Neural cell (in vitro differentiated cells): ENCODE measurements at regions not wholly inside any gene's neighbourhood (a gene's known extent, or its start where the extent isn't known, plus 50 kb on each side); places are given as distances from the start of the nearest gene placed in this dataset.

ENCODE experiments used
- H2AFZ ChIP-seq: fragments of 200-600, 300-800 bp; sonication (generic), shearing (Covaris generic); 2 replicates; pipeline ENCODE4 v1.6.0; 2014; ENCODE audit warnings: low read depth, mild to moderate bottlenecking, antibody characterized with exemption, low read length, moderate library complexity
- H3F3A ChIP-seq: fragments of 200-600 bp; shearing (Covaris generic); 2 replicates; pipeline ENCODE4 v1.6.1; 2016; ENCODE audit warnings: mild to moderate bottlenecking, moderate library complexity, mixed read lengths, antibody characterized with exemption, low read length; ENCODE audit not compliant: insufficient read depth, poor library complexity, severe bottlenecking
- H3K27ac ChIP-seq: fragments of 200-600, 300-800 bp; sonication (generic), shearing (Covaris generic); 2 replicates; pipeline ENCODE4 v1.5.1; 2014; ENCODE audit warnings: mild to moderate bottlenecking, low read length, moderate library complexity
- H3K27me3 ChIP-seq: fragments of 300-800, 200-600 bp; sonication (generic), shearing (Covaris generic); 2 replicates; pipeline ENCODE4 v1.6.0; 2014; ENCODE audit warnings: mild to moderate bottlenecking, low read depth, low read length, moderate library complexity; ENCODE audit not compliant: insufficient read depth
- H3K36me3 ChIP-seq: fragments of 300-800, 200-600 bp; sonication (generic), shearing (Covaris generic); 2 replicates; pipeline ENCODE4 v1.5.1; 2014; ENCODE audit warnings: mild to moderate bottlenecking, antibody characterized with exemption, low read length, moderate library complexity; ENCODE audit not compliant: insufficient read depth
- H3K4me2 ChIP-seq: fragments of 300-800, 200-600 bp; sonication (generic), shearing (Covaris generic); 2 replicates; pipeline ENCODE4 v1.6.0; 2014; ENCODE audit warnings: mild to moderate bottlenecking, low read length
- H3K4me3 ChIP-seq: fragments of 300-800, 200-600 bp; sonication (generic), shearing (Covaris generic); 2 replicates; pipeline ENCODE4 v1.5.1; 2014; ENCODE audit warnings: mild to moderate bottlenecking, low read length, moderate library complexity
- H3K79me2 ChIP-seq: fragments of 200-600 bp; shearing (Covaris generic); replicated peaks from 2 replicates; pipeline ENCODE4 v1.6.0; 2014; ENCODE audit warnings: mild to moderate bottlenecking, low read length, moderate library complexity; ENCODE audit not compliant: insufficient read depth
- H3K9ac ChIP-seq: fragments of 300-800, 200-600 bp; sonication (generic), shearing (Covaris generic); 2 replicates; pipeline ENCODE4 v1.6.1; 2016; ENCODE audit warnings: mild to moderate bottlenecking, low read length, mixed read lengths
- H3K9me2 ChIP-seq: fragments of 200-600 bp; shearing (Covaris generic); 2 replicates; pipeline ENCODE4 v1.6.1; 2016; ENCODE audit warnings: mild to moderate bottlenecking, low read length, mixed read lengths; ENCODE audit not compliant: insufficient read depth
- H3K9me3 ChIP-seq: fragments of 200-600, 300-800 bp; sonication (generic), shearing (Covaris generic); 2 replicates; pipeline ENCODE4 v1.6.1; 2016; ENCODE audit warnings: mild to moderate bottlenecking, mixed run types, low read length, moderate library complexity, mixed read lengths
- H4K20me1 ChIP-seq: fragments of 200-600 bp; shearing (Covaris generic); 2 replicates; pipeline ENCODE4 v1.6.1; 2016; ENCODE audit warnings: mild to moderate bottlenecking, mixed run types; ENCODE audit not compliant: insufficient read depth
- EP300 ChIP-seq: fragments of 450-650 bp; conservative IDR thresholded peaks from 2 replicates; pipeline ENCODE4 v1.6.1; 2014; ENCODE audit warnings: antibody characterized with exemption, mild to moderate bottlenecking, moderate library complexity; ENCODE audit not compliant: poor library complexity, severe bottlenecking
- EZH2 ChIP-seq: fragments of 200-600, 300-800 bp; shearing (Covaris generic), sonication (generic); IDR thresholded peaks from 2 replicates; pipeline ENCODE4 v1.6.1; 2014; ENCODE audit warnings: antibody characterized with exemption, low read length, borderline replicate concordance, mild to moderate bottlenecking; ENCODE audit not compliant: insufficient read depth, poor library complexity, severe bottlenecking
- MXI1 ChIP-seq: fragments of 450-650 bp; conservative IDR thresholded peaks from 2 replicates; pipeline ENCODE4 v1.6.1; 2014; ENCODE audit warnings: antibody characterized with exemption, mild to moderate bottlenecking; ENCODE audit not compliant: poor library complexity, severe bottlenecking
- POLR2AphosphoS5 ChIP-seq: IDR thresholded peaks from 2 replicates; pipeline ENCODE4 v1.6.1; 2012
- RAD21 ChIP-seq: fragments of 450-650 bp; conservative IDR thresholded peaks from 2 replicates; pipeline ENCODE4 v1.6.1; 2014; ENCODE audit warnings: antibody characterized with exemption, mild to moderate bottlenecking, moderate library complexity
- SMC3 ChIP-seq: fragments of 450-650 bp; conservative IDR thresholded peaks from 2 replicates; pipeline ENCODE4 v1.6.1; 2014; ENCODE audit warnings: antibody characterized with exemption, mild to moderate bottlenecking, moderate library complexity; ENCODE audit not compliant: poor library complexity
- TAF1 ChIP-seq: IDR thresholded peaks from 2 replicates; pipeline ENCODE4 v1.6.1; 2012; ENCODE audit warnings: low read depth
- TF ChIP-seq, protein P1 (sequence below): fragments of 450-650 bp; IDR thresholded peaks from 2 replicates; pipeline ENCODE4 v1.5.1; 2014; ENCODE audit warnings: antibody characterized with exemption, mild to moderate bottlenecking, moderate library complexity; ENCODE audit not compliant: poor library complexity, severe bottlenecking
- TF ChIP-seq, protein P2 (sequence below): IDR thresholded peaks from 2 replicates; pipeline ENCODE4 v1.6.1; 2012; ENCODE audit warnings: borderline replicate concordance

DNA sequence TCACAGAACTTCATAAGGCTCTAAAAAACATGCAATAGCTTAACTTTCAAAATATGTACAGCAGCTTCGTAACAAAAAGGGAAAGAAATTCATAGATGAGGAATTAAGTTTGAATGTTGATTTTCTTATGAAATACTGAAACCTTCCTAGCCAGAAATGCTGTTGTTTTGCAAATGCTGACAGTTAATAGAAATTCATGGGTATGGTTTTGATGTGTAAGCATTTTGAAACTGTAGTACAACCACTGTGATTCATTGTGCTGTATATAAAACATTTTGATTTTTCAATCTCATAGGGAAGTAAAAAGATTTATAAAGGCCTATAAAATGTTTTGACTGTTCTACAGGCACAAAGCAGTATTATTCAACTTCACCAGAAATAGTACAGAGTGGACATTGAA, 228.4 kb upstream of the EYS start:
- no peaks in the 10 kb centered on the region for H3K36me3 ChIP-seq
- H3K27ac ChIP-seq: no peak overlapping the region
- TF ChIP-seq MXI1 (no peak), EP300 (no peak), RAD21 (no peak), EZH2 (no peak), POLR2AphosphoS5 (no peak), TAF1 (no peak), SMC3 (no peak)
- TF ChIP-seq, protein P1, sequence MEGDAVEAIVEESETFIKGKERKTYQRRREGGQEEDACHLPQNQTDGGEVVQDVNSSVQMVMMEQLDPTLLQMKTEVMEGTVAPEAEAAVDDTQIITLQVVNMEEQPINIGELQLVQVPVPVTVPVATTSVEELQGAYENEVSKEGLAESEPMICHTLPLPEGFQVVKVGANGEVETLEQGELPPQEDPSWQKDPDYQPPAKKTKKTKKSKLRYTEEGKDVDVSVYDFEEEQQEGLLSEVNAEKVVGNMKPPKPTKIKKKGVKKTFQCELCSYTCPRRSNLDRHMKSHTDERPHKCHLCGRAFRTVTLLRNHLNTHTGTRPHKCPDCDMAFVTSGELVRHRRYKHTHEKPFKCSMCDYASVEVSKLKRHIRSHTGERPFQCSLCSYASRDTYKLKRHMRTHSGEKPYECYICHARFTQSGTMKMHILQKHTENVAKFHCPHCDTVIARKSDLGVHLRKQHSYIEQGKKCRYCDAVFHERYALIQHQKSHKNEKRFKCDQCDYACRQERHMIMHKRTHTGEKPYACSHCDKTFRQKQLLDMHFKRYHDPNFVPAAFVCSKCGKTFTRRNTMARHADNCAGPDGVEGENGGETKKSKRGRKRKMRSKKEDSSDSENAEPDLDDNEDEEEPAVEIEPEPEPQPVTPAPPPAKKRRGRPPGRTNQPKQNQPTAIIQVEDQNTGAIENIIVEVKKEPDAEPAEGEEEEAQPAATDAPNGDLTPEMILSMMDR: no peak
- TF ChIP-seq, protein P2, sequence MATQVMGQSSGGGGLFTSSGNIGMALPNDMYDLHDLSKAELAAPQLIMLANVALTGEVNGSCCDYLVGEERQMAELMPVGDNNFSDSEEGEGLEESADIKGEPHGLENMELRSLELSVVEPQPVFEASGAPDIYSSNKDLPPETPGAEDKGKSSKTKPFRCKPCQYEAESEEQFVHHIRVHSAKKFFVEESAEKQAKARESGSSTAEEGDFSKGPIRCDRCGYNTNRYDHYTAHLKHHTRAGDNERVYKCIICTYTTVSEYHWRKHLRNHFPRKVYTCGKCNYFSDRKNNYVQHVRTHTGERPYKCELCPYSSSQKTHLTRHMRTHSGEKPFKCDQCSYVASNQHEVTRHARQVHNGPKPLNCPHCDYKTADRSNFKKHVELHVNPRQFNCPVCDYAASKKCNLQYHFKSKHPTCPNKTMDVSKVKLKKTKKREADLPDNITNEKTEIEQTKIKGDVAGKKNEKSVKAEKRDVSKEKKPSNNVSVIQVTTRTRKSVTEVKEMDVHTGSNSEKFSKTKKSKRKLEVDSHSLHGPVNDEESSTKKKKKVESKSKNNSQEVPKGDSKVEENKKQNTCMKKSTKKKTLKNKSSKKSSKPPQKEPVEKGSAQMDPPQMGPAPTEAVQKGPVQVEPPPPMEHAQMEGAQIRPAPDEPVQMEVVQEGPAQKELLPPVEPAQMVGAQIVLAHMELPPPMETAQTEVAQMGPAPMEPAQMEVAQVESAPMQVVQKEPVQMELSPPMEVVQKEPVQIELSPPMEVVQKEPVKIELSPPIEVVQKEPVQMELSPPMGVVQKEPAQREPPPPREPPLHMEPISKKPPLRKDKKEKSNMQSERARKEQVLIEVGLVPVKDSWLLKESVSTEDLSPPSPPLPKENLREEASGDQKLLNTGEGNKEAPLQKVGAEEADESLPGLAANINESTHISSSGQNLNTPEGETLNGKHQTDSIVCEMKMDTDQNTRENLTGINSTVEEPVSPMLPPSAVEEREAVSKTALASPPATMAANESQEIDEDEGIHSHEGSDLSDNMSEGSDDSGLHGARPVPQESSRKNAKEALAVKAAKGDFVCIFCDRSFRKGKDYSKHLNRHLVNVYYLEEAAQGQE: no peak
- H3K27me3 ChIP-seq: no peaks in the 10 kb centered on the region
- H3K4me3 ChIP-seq: no peak overlapping the region
- H3K9me3 ChIP-seq: no peaks in the 10 kb centered on the region
- H4K20me1 ChIP-seq: no peaks in the 10 kb centered on the region
- no peaks in the 10 kb centered on the region for H3F3A ChIP-seq
- no peak overlapping the region for H2AFZ ChIP-seq
- H3K4me2 ChIP-seq: no peak overlapping the region
- no peaks in the 10 kb centered on the region for H3K79me2 ChIP-seq
- no peak overlapping the region for H3K9ac ChIP-seq
- H3K9me2 ChIP-seq: no peaks in the 10 kb centered on the region

DNA sequence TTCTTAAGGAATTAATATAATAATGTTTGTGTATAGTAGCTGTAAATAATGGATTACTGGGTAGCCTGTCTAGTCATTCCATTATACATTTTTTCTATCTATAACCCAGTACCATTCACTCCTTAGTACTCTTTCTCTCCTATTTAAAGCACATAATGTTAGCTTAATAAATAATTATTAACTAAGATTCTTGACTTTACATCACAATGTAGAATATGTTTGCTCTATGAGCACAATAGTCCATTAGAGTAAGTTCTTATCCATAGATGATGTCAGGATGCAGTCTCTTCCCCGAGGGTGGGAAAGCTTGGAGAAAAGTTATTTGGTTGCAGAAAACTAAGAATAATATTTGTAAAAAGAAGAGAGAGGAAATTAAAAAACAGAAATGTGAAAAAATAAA, 226.4 kb upstream of the EYS start:
- no peaks in the 10 kb centered on the region for H3F3A ChIP-seq
- H3K4me3 ChIP-seq: no peak overlapping the region
- H3K4me2 ChIP-seq: no peak overlapping the region
- no peak overlapping the region for H2AFZ ChIP-seq
- H3K36me3 ChIP-seq: no peaks in the 10 kb centered on the region
- H3K79me2 ChIP-seq: no peaks in the 10 kb centered on the region
- H4K20me1 ChIP-seq: no peaks in the 10 kb centered on the region
- H3K27ac ChIP-seq: no peak overlapping the region
- H3K27me3 ChIP-seq: no peaks in the 10 kb centered on the region
- no peaks in the 10 kb centered on the region for H3K9me3 ChIP-seq
- TF ChIP-seq TAF1 (no peak), MXI1 (no peak), RAD21 (no peak), SMC3 (no peak), POLR2AphosphoS5 (no peak), EZH2 (no peak), EP300 (no peak)
- TF ChIP-seq, protein P1: no peak
- TF ChIP-seq, protein P2: no peak
- H3K9ac ChIP-seq: no peak overlapping the region
- no peaks in the 10 kb centered on the region for H3K9me2 ChIP-seq
